ENCODE measurements at regions not wholly inside any gene's neighbourhood (a gene's known extent, or its start where the extent isn't known, plus 50 kb on each side); places are given as distances from the start of the nearest gene placed in this dataset.

DNA sequence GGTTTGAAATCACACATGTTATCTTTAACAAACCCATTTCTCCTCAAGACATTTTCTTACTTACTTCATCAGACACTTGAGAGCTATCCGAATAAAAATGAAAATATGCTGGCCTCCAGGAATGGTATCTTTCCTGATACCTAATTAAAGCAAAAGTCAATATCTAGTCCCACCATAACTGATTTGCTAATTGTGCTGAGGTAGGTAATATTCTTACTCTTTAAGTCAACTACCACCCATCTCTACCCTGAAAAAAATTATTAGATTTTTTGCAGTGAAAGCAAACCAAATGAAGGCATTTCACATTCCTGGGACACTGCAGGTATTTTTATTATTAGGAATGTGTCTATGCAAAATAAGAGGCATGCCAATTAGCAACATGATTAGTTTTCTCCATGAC is 175.8 kb downstream of the QDPR start:
- Histone ChIP-seq H3K27ac (no peak overlapping the region), H3K27me3 (no peaks in the 10 kb centered on the region), H3K4me1 (no peaks in the 10 kb centered on the region), H3K4me3 (no peak overlapping the region), H3K36me3 (no peaks in the 10 kb centered on the region), H3K9me3 (no peaks in the 10 kb centered on the region)
- TF ChIP-seq, protein P1, sequence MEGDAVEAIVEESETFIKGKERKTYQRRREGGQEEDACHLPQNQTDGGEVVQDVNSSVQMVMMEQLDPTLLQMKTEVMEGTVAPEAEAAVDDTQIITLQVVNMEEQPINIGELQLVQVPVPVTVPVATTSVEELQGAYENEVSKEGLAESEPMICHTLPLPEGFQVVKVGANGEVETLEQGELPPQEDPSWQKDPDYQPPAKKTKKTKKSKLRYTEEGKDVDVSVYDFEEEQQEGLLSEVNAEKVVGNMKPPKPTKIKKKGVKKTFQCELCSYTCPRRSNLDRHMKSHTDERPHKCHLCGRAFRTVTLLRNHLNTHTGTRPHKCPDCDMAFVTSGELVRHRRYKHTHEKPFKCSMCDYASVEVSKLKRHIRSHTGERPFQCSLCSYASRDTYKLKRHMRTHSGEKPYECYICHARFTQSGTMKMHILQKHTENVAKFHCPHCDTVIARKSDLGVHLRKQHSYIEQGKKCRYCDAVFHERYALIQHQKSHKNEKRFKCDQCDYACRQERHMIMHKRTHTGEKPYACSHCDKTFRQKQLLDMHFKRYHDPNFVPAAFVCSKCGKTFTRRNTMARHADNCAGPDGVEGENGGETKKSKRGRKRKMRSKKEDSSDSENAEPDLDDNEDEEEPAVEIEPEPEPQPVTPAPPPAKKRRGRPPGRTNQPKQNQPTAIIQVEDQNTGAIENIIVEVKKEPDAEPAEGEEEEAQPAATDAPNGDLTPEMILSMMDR (IDR thresholded peaks at IDR 0.05), result no peak
- no peak for TF ChIP-seq EP300 (IDR thresholded peaks at IDR 0.05)
- no peak for TF ChIP-seq POLR2A (IDR thresholded peaks at IDR 0.05)
- no peak for TF ChIP-seq POLR2AphosphoS5 (IDR thresholded peaks at IDR 0.05)
- no peak for DNase-seq (ENCODE audit: low spot score in 2 of 2)
- WGBS, result 92% methylated on average over 1 of the region's 1 CpG

DNA sequence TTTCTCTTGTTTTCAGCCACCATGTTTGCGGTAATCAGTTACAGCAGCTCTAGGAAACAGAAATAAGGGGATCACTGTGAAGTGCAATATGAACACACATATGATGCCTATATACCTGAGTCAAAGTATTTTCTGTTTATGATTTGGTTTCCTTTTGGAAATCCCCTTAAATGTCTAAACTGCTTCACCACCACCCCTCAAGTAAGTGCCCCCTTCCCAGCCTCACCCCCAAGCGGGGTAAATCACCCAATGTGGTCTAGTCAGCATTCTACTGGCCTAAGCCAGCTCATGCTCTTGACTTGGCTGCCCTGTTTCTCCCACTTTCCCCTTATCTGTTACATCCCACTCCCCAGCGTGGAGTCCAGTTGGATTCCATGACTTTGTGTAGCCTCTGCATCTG is 176.5 kb downstream of the QDPR start:
- H3K4me3 ChIP-seq, result no peak overlapping the region
- DNase-seq (ENCODE audit: low spot score in 2 of 2), result no peak
- H3K9me3 ChIP-seq, result no peaks in the 10 kb centered on the region
- WGBS, result 89% methylated on average over 3 of the region's 3 CpGs
- H3K27ac ChIP-seq, result no peak overlapping the region
- H3K36me3 ChIP-seq, result no peaks in the 10 kb centered on the region
- TF ChIP-seq POLR2AphosphoS5 (IDR thresholded peaks at IDR 0.05) (no peak), EP300 (IDR thresholded peaks at IDR 0.05) (no peak), POLR2A (IDR thresholded peaks at IDR 0.05) (no peak)
- TF ChIP-seq, protein P1 (IDR thresholded peaks at IDR 0.05), result no peak
- no peaks in the 10 kb centered on the region for H3K27me3 ChIP-seq
- no peaks in the 10 kb centered on the region for H3K4me1 ChIP-seq

DNA sequence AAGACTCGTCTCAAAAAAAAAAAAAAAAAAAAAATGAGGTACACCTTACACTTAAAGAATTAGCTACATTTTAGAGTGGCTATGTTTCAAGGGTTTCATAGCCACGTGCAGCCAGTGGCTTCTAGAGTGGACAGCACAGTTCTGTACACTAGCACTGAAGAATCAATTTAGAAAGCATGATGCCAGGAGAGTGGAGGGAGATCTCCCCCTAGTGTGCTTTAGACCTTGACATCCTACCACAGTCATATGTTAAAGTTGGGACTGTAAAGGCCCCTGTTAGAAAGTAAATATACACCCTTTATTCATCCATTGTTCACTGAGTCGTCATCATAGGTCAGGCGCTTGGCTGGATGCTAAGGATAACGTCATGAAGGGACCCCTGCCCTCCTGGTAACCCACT is 179.4 kb downstream of the QDPR start:
- 82% methylated on average over 5 of the region's 5 CpGs for WGBS
- TF ChIP-seq POLR2A (IDR thresholded peaks at IDR 0.05) (no peak), POLR2AphosphoS5 (IDR thresholded peaks at IDR 0.05) (no peak)
- Histone ChIP-seq H3K9me3 (no peaks in the 10 kb centered on the region), H3K36me3 (no peaks in the 10 kb centered on the region), H3K4me1 (no peaks in the 10 kb centered on the region), H3K27me3 (no peaks in the 10 kb centered on the region), H3K27ac (no peak overlapping the region), H3K4me3 (no peak overlapping the region)
- no peak for DNase-seq (ENCODE audit: low spot score in 2 of 2)

DNA sequence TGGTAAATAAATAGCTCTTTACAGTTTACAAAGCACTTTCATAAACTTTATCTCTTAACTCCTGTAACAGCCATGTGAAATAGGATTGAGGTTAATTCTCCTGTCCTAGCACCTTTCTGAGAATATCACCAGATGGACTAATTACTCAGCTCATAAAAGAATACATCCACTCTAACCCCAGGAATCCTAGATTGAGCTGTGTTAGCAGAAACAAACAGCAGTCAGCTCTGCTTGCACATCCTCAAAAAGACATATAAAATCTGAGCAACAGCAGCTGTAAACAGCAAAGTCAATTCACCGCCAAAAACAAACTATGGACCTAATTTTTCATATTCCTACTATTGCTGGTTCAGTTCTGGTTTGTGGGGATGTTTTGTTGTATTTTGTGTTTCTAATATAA is 182.8 kb downstream of the QDPR start:
- TF ChIP-seq, protein P1 (IDR thresholded peaks at IDR 0.05), result no peak
- TF ChIP-seq EP300 (IDR thresholded peaks at IDR 0.05) (no peak), POLR2AphosphoS5 (IDR thresholded peaks at IDR 0.05) (no peak), POLR2A (IDR thresholded peaks at IDR 0.05) (no peak)
- H3K36me3 ChIP-seq, result no peaks in the 10 kb centered on the region
- H3K4me3 ChIP-seq, result no peak overlapping the region
- 85% methylated on average over 1 of the region's 1 CpG for WGBS
- H3K27me3 ChIP-seq, result no peaks in the 10 kb centered on the region
- H3K4me1 ChIP-seq, result peaks cover 3% of the 10 kb centered on the region
- no peak overlapping the region for H3K27ac ChIP-seq
- DNase-seq (ENCODE audit: low spot score in 2 of 2), result no peak
- H3K9me3 ChIP-seq, result no peaks in the 10 kb centered on the region

DNA sequence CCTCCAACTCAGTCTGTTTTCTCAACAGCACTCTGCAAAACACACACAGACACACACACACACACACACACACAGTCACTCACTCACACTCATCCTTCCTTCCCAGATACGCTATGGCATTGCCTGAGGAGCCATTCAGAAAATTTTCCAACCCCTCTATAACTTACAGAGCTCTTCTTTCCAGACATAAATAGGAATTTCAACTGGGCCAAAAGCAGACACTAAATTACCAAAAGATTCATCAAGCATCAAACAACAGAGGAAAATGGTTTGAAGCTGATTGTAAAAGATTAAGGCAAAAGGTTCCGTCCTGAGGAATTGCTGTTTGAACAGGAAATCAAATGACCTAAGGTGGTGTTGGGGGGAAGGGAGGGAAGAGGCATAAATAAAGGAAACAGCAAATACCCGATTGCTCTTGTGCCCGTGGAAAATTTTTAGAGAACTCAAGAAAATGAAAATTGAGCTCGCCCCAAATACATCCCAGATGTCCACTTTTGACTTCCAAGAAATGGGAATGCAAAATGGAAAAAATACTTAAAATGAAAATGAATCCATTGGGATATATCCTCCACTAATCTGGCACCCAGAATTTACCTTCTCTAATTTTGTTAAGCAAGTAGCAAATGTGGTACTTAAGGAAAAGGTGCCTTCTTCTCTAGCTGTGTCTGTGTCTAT is 183.6 kb downstream of the QDPR start:
- Histone ChIP-seq H3K27me3 (no peaks in the 10 kb centered on the region), H3K36me3 (no peaks in the 10 kb centered on the region), H3K27ac (no peak overlapping the region), H3K4me1 (peaks cover 3% of the 10 kb centered on the region), H3K9me3 (no peaks in the 10 kb centered on the region), H3K4me3 (no peak overlapping the region)
- TF ChIP-seq POLR2A (IDR thresholded peaks at IDR 0.05) (no peak), POLR2AphosphoS5 (IDR thresholded peaks at IDR 0.05) (no peak), EP300 (IDR thresholded peaks at IDR 0.05) (no peak)
- TF ChIP-seq, protein P1 (IDR thresholded peaks at IDR 0.05), result no peak
- DNase-seq (ENCODE audit: low spot score in 2 of 2), result no peak
- WGBS, result 21% methylated on average over 5 of the region's 5 CpGs

DNA sequence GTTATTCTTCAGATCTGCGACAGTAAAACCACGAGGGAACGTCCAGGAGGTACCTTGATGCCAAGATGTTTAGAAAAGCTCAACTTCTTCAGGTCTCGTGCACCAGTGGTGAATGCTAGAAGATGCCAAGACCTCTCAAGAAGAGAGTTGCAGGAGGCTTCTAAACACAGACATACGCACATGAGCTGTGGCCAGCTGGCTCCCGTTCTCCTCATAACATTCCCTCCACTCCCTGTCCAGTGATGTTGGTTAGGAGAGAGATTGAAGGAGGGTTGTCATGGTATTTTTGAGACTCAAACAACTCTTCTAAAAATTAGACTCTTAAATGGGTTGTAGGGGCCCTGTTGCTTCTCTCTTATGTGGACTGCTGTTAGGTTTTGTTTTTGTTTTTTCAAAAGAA is 184.3 kb downstream of the QDPR start:
- 64% methylated on average over 6 of the region's 6 CpGs for WGBS
- H3K27me3 ChIP-seq, result no peaks in the 10 kb centered on the region
- DNase-seq (ENCODE audit: low spot score in 2 of 2), result no peak
- peaks cover 3% of the 10 kb centered on the region for H3K4me1 ChIP-seq
- H3K36me3 ChIP-seq, result no peaks in the 10 kb centered on the region
- TF ChIP-seq EP300 (IDR thresholded peaks at IDR 0.05) (no peak), POLR2A (IDR thresholded peaks at IDR 0.05) (no peak), POLR2AphosphoS5 (IDR thresholded peaks at IDR 0.05) (no peak)
- TF ChIP-seq, protein P1 (IDR thresholded peaks at IDR 0.05), result no peak
- H3K27ac ChIP-seq, result no peak overlapping the region
- H3K9me3 ChIP-seq, result no peaks in the 10 kb centered on the region
- H3K4me3 ChIP-seq, result no peak overlapping the region

Data from suprapubic skin (tissue), 4 donors.